ENCODE measurements at regions not wholly inside any gene's neighbourhood (a gene's known extent, or its start where the extent isn't known, plus 50 kb on each side); places are given as distances from the start of the nearest gene placed in this dataset.

GRCh38 chr5:118006219-118006618, 982.1 kb downstream of the DTWD2 start:
- TF ChIP-seq, protein P1, sequence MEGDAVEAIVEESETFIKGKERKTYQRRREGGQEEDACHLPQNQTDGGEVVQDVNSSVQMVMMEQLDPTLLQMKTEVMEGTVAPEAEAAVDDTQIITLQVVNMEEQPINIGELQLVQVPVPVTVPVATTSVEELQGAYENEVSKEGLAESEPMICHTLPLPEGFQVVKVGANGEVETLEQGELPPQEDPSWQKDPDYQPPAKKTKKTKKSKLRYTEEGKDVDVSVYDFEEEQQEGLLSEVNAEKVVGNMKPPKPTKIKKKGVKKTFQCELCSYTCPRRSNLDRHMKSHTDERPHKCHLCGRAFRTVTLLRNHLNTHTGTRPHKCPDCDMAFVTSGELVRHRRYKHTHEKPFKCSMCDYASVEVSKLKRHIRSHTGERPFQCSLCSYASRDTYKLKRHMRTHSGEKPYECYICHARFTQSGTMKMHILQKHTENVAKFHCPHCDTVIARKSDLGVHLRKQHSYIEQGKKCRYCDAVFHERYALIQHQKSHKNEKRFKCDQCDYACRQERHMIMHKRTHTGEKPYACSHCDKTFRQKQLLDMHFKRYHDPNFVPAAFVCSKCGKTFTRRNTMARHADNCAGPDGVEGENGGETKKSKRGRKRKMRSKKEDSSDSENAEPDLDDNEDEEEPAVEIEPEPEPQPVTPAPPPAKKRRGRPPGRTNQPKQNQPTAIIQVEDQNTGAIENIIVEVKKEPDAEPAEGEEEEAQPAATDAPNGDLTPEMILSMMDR (optimal IDR thresholded peaks at IDR 0.05 in 1 of 3, IDR thresholded peaks at IDR 0.05 in 1 of 3, conservative IDR thresholded peaks at IDR 0.05 in 1 of 3; ENCODE audit: extremely low read depth in 1 of 3, insufficient read depth in 2 of 3, low read length in 3 of 3) = no peak
- no peak for TF ChIP-seq EZH2 (IDR thresholded peaks at IDR 0.05; ENCODE audit: low read length)

All from keratinocyte (primary cell).